ENCODE measurements at regions not wholly inside any gene's neighbourhood (a gene's known extent, or its start where the extent isn't known, plus 50 kb on each side); places are given as distances from the start of the nearest gene placed in this dataset.

DNA sequence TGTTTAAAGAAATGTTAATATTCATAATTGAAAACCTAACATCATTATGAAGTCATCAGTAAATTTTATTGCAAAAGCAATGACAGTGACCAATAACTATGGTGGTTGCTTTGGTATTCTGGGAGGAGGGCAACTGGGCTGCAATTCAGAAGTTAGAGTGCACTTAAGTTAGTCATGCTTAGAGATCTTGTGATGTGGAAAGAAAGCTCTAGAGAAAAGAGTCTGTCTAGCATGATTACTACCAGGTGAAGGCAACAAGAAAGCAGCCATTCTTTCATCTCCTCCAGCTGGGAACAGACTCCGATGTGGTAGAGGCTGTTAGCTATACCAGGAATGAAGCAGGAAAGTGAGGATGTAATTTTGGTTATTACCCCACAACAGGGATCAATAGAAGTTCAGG is 625.6 kb downstream of the SI start:
- no peaks in the 10 kb centered on the region for H3K79me2 ChIP-seq (ENCODE audit: control insufficient read depth, insufficient read depth, low read length, unreplicated experiment)
- peaks cover 16% of the 10 kb centered on the region for H3K4me1 ChIP-seq (ENCODE audit: control insufficient read depth, insufficient read depth, low read length, unreplicated experiment)
- H3K27ac ChIP-seq (ENCODE audit: low read depth, low read length), result no peak overlapping the region
- no peaks in the 10 kb centered on the region for H3K27me3 ChIP-seq (ENCODE audit: insufficient read depth, low read length)
- no peaks in the 10 kb centered on the region for H3K36me3 ChIP-seq (ENCODE audit: insufficient read depth, low read length)
- H2AFZ ChIP-seq (ENCODE audit: low read length, unreplicated experiment), result no peak overlapping the region
- H3K4me3 ChIP-seq (ENCODE audit: low read depth, low read length), result peak overlapping the region; percentile 47; the same call in 1 of the 2 replicates

DNA sequence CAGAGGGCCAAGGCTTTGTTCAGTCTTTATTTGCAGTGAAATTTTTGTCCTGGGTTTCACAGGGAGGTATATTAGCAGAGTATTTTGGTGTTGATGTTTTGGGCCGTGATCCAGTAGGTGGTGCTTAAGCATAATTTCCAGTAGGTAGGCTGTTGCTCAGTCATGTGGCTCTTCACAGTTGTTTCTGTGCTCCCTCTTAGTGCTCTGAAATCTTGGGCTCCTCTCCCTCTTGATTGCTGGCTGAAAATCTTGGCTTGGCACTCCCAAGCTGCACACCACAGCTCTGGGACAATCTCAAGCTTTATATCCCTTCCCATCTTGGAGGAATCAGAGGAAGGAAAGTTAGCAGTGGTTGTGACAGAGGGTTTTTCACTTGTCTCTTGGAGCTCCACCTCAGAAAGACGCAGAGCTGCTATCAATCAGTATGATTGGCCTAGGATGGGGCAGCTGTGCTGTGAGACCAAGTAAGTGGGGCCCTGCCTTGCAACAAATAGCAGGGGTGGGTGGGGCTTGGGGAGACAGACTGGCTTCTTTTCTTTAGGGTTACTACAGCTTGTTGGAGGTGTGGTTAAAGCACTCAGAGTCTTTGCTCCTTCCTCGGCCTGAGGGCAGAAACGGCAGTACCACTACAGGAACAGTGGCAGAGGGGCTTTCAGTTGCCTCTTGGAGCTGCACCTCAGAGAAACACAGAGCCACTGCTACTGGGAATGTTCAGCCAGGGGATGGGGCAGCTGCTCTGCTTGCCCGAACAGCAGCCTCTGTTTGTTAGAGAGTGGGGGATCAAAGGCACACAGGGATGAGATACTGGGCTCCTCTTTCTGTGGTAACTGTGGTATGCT is 627.0 kb downstream of the SI start:
- Histone ChIP-seq H3K79me2 (ENCODE audit: control insufficient read depth, insufficient read depth, low read length, unreplicated experiment) (no peaks in the 10 kb centered on the region), H3K27ac (ENCODE audit: low read depth, low read length) (peak overlapping the region; percentile 74), H3K27me3 (ENCODE audit: insufficient read depth, low read length) (no peaks in the 10 kb centered on the region), H3K4me3 (ENCODE audit: low read depth, low read length) (peak overlapping the region; percentile 47; the same call in 1 of the 2 replicates), H2AFZ (ENCODE audit: low read length, unreplicated experiment) (no peak overlapping the region), H3K4me1 (ENCODE audit: control insufficient read depth, insufficient read depth, low read length, unreplicated experiment) (peaks cover 16% of the 10 kb centered on the region), H3K36me3 (ENCODE audit: insufficient read depth, low read length) (no peaks in the 10 kb centered on the region)

DNA sequence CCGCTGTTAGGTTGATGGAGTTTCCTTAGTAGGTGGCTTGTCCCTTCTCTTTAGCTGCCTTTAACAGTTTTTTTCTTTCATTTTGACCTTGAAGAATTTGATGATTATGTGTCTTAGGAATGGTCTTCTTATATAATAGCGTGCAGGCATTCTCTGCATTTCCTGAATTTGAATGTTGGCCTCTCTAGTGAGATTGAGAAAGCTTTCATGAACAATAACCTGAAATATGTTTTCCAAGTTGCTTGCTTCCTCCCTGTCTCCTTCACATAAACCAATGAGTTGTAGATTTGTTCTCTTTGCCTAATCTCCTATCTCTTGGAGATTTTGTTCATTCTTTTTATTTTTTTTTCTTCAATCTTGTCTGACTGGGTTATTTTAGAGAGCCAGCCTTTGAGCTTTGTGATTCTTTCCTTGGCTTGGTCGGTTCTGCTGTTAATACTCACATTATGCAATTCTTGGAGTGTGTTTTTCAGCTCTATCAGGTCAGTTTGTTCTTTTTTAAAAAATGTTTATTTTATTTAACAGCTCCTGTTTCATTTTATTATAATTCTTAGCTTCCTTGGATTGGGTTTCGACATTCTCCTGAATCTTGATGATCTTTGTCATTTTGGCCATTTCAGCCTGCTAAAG is 627.9 kb downstream of the SI start:
- H3K4me3 ChIP-seq (ENCODE audit: low read depth, low read length), result peak overlapping the region; percentile 38; the same call in 1 of the 2 replicates
- no peaks in the 10 kb centered on the region for H3K27me3 ChIP-seq (ENCODE audit: insufficient read depth, low read length)
- peaks cover 16% of the 10 kb centered on the region for H3K4me1 ChIP-seq (ENCODE audit: control insufficient read depth, insufficient read depth, low read length, unreplicated experiment)
- H2AFZ ChIP-seq (ENCODE audit: low read length, unreplicated experiment), result peak overlapping the region; percentile 40
- H3K79me2 ChIP-seq (ENCODE audit: control insufficient read depth, insufficient read depth, low read length, unreplicated experiment), result no peaks in the 10 kb centered on the region
- H3K27ac ChIP-seq (ENCODE audit: low read depth, low read length), result peak overlapping the region; percentile 74
- no peaks in the 10 kb centered on the region for H3K36me3 ChIP-seq (ENCODE audit: insufficient read depth, low read length)

- no peak overlapping the region for H3K4me3 ChIP-seq (ENCODE audit: low read depth, low read length)
- H2AFZ ChIP-seq (ENCODE audit: low read length, unreplicated experiment), result no peak overlapping the region
- H3K36me3 ChIP-seq (ENCODE audit: insufficient read depth, low read length), result no peaks in the 10 kb centered on the region
- no peaks in the 10 kb centered on the region for H3K79me2 ChIP-seq (ENCODE audit: control insufficient read depth, insufficient read depth, low read length, unreplicated experiment)
- H3K27ac ChIP-seq (ENCODE audit: low read depth, low read length), result no peak overlapping the region
- no peaks in the 10 kb centered on the region for H3K27me3 ChIP-seq (ENCODE audit: insufficient read depth, low read length)
- H3K4me1 ChIP-seq (ENCODE audit: control insufficient read depth, insufficient read depth, low read length, unreplicated experiment), result no peaks in the 10 kb centered on the region
Observed at GRCh38 chr3:164419220-164419619, 659.1 kb downstream of the SI start.

DNA sequence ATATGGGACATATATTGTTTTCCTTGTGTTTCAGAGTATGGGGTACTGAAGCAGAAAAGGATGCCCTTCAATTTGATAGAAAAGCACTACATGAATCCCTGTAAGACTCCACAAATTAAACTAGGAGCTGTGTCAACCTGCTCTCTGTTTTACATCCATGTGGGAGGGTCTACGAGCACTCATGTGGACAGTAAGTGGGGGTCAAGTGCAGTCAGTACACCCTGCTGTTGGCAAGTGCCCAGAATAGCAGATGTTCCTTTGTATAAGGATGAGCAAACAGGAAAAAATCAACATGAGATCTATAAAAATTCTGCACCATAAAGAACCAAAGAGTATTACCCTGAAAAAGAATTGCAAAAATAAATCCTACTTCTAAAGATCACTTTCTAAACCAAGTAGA is 659.9 kb downstream of the SI start:
- no peaks in the 10 kb centered on the region for H3K79me2 ChIP-seq (ENCODE audit: control insufficient read depth, insufficient read depth, low read length, unreplicated experiment)
- H3K36me3 ChIP-seq (ENCODE audit: insufficient read depth, low read length), result no peaks in the 10 kb centered on the region
- H3K4me1 ChIP-seq (ENCODE audit: control insufficient read depth, insufficient read depth, low read length, unreplicated experiment), result no peaks in the 10 kb centered on the region
- H3K4me3 ChIP-seq (ENCODE audit: low read depth, low read length), result no peak overlapping the region
- H3K27me3 ChIP-seq (ENCODE audit: insufficient read depth, low read length), result no peaks in the 10 kb centered on the region
- no peak overlapping the region for H3K27ac ChIP-seq (ENCODE audit: low read depth, low read length)
- H2AFZ ChIP-seq (ENCODE audit: low read length, unreplicated experiment), result no peak overlapping the region

- H3K27me3 ChIP-seq (ENCODE audit: insufficient read depth, low read length), result no peaks in the 10 kb centered on the region
- H3K36me3 ChIP-seq (ENCODE audit: insufficient read depth, low read length), result no peaks in the 10 kb centered on the region
- H3K79me2 ChIP-seq (ENCODE audit: control insufficient read depth, insufficient read depth, low read length, unreplicated experiment), result no peaks in the 10 kb centered on the region
- H3K4me3 ChIP-seq (ENCODE audit: low read depth, low read length), result no peak overlapping the region
- no peak overlapping the region for H2AFZ ChIP-seq (ENCODE audit: low read length, unreplicated experiment)
- no peak overlapping the region for H3K27ac ChIP-seq (ENCODE audit: low read depth, low read length)
- no peaks in the 10 kb centered on the region for H3K4me1 ChIP-seq (ENCODE audit: control insufficient read depth, insufficient read depth, low read length, unreplicated experiment)
Observed at GRCh38 chr3:164417955-164418354, 660.3 kb downstream of the SI start.

- no peak overlapping the region for H3K27ac ChIP-seq (ENCODE audit: low read depth, low read length)
- 0 out of 2 replicates have a peak overlapping the region, but pooled peaks have one; percentile 21 for H3K4me3 ChIP-seq (ENCODE audit: low read depth, low read length)
- H3K27me3 ChIP-seq (ENCODE audit: insufficient read depth, low read length), result no peaks in the 10 kb centered on the region
- H3K79me2 ChIP-seq (ENCODE audit: control insufficient read depth, insufficient read depth, low read length, unreplicated experiment), result no peaks in the 10 kb centered on the region
- H2AFZ ChIP-seq (ENCODE audit: low read length, unreplicated experiment), result peak overlapping the region; percentile 68
- no peaks in the 10 kb centered on the region for H3K36me3 ChIP-seq (ENCODE audit: insufficient read depth, low read length)
- no peaks in the 10 kb centered on the region for H3K4me1 ChIP-seq (ENCODE audit: control insufficient read depth, insufficient read depth, low read length, unreplicated experiment)
Observed at GRCh38 chr3:164416491-164417222, 661.6 kb downstream of the SI start.

DNA sequence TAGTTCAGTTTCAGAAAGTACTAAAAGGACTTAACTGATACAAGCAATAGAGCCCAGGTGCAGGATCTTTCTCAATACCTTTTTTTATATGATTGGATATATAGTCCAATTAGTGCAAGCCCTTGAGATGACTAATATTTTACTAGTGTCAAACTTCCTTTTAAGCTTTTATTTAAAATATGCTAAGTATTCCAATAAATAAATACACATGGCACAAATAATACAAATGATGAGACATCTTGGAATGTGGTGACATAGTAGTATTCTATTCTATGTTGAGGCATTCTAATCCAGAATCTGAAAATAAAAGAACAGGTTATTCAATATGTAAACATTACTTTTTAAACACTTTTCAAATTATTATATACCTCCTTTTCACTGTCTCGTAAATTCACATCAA is 670.0 kb downstream of the SI start:
- H3K36me3 ChIP-seq (ENCODE audit: insufficient read depth, low read length), result no peaks in the 10 kb centered on the region
- no peak overlapping the region for H2AFZ ChIP-seq (ENCODE audit: low read length, unreplicated experiment)
- no peaks in the 10 kb centered on the region for H3K79me2 ChIP-seq (ENCODE audit: control insufficient read depth, insufficient read depth, low read length, unreplicated experiment)
- no peak overlapping the region for H3K27ac ChIP-seq (ENCODE audit: low read depth, low read length)
- H3K4me3 ChIP-seq (ENCODE audit: low read depth, low read length), result no peak overlapping the region
- no peaks in the 10 kb centered on the region for H3K4me1 ChIP-seq (ENCODE audit: control insufficient read depth, insufficient read depth, low read length, unreplicated experiment)
- H3K27me3 ChIP-seq (ENCODE audit: insufficient read depth, low read length), result no peaks in the 10 kb centered on the region

DNA sequence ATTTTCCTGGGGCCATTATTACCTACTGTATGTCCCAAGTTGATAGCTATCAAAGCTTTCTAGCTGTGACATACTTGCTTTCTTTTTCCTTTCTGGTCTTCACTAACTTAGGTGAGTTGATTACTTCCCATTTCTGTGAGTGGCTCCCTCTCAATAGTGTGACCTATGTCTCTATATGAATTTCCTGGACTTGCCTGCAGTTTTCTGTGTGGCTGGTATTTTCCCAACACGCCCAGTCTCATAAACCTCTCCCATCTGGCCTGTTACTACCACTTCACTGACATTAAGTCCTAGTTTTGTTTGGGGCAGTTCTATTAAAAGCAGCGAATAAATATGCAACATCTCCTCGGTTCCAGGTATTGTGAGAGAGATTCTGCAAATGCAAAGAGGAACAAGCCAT is 671.2 kb downstream of the SI start:
- H3K27ac ChIP-seq (ENCODE audit: low read depth, low read length), result no peak overlapping the region
- no peak overlapping the region for H3K4me3 ChIP-seq (ENCODE audit: low read depth, low read length)
- H3K27me3 ChIP-seq (ENCODE audit: insufficient read depth, low read length), result no peaks in the 10 kb centered on the region
- no peak overlapping the region for H2AFZ ChIP-seq (ENCODE audit: low read length, unreplicated experiment)
- no peaks in the 10 kb centered on the region for H3K79me2 ChIP-seq (ENCODE audit: control insufficient read depth, insufficient read depth, low read length, unreplicated experiment)
- no peaks in the 10 kb centered on the region for H3K36me3 ChIP-seq (ENCODE audit: insufficient read depth, low read length)
- no peaks in the 10 kb centered on the region for H3K4me1 ChIP-seq (ENCODE audit: control insufficient read depth, insufficient read depth, low read length, unreplicated experiment)

DNA sequence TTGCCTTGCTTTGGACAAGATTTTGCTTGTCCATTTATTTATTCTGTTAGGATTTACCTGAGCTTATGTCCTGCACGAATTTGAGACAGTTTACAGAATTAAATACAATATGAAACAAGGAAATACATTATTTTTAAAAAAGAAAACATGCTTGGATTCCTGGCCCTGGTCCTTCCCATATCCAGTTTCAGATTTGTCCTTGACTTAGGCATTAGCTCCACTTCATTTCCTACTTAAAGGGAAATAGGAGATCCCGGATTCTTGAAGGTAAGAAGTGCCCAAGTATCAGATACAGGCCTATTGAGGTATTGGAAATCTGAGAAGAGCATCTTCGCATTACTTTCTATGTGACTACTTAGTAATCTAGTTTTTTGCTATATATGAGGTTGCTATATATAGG is 672.0 kb downstream of the SI start:
- Histone ChIP-seq H3K27me3 (ENCODE audit: insufficient read depth, low read length) (no peaks in the 10 kb centered on the region), H3K4me3 (ENCODE audit: low read depth, low read length) (no peak overlapping the region), H3K79me2 (ENCODE audit: control insufficient read depth, insufficient read depth, low read length, unreplicated experiment) (no peaks in the 10 kb centered on the region), H3K27ac (ENCODE audit: low read depth, low read length) (no peak overlapping the region), H3K36me3 (ENCODE audit: insufficient read depth, low read length) (no peaks in the 10 kb centered on the region), H2AFZ (ENCODE audit: low read length, unreplicated experiment) (no peak overlapping the region), H3K4me1 (ENCODE audit: control insufficient read depth, insufficient read depth, low read length, unreplicated experiment) (no peaks in the 10 kb centered on the region)
